ENCODE measurements at regions not wholly inside any gene's neighbourhood (a gene's known extent, or its start where the extent isn't known, plus 50 kb on each side); places are given as distances from the start of the nearest gene placed in this dataset.

DNA sequence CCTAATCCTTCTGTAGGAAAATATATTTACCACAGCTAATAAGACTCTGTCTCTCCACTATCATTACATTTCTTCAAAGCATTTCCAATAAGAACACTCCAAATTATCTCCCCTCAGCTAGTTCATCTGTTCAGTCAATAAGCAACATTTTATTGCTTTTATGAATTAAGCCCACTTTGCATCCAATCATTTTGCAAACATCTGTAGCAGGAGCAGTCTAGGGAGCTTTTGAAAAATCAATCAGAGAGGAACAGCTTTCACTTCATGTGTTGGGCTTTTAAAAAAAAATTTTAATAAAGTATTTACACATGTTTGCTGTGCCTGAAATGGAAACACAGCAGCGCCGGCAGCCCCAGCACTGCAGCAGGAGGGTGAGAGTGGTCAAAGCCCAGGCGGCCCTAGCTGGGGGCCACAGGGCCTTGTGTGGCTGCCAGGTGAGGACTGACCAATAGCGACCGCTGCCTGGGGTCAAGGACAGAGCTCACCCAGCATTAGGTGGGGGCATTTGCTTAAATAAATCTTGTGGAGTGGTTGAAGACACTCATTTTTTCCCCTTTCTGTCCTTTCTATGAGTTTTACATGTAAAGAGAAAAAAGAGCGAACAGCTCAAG, 250.7 kb downstream of the RNF144A start:
- TF ChIP-seq, protein P1, sequence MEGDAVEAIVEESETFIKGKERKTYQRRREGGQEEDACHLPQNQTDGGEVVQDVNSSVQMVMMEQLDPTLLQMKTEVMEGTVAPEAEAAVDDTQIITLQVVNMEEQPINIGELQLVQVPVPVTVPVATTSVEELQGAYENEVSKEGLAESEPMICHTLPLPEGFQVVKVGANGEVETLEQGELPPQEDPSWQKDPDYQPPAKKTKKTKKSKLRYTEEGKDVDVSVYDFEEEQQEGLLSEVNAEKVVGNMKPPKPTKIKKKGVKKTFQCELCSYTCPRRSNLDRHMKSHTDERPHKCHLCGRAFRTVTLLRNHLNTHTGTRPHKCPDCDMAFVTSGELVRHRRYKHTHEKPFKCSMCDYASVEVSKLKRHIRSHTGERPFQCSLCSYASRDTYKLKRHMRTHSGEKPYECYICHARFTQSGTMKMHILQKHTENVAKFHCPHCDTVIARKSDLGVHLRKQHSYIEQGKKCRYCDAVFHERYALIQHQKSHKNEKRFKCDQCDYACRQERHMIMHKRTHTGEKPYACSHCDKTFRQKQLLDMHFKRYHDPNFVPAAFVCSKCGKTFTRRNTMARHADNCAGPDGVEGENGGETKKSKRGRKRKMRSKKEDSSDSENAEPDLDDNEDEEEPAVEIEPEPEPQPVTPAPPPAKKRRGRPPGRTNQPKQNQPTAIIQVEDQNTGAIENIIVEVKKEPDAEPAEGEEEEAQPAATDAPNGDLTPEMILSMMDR (IDR thresholded peaks at IDR 0.05; ENCODE audit: poor library complexity, severe bottlenecking): no peak
- no peak for TF ChIP-seq RAD21 (conservative IDR thresholded peaks at IDR 0.05)
- TF ChIP-seq POLR2AphosphoS5 (IDR thresholded peaks at IDR 0.05): no peak
- no peak for TF ChIP-seq SMC3 (conservative IDR thresholded peaks at IDR 0.05; ENCODE audit: poor library complexity)
- TF ChIP-seq REST (IDR thresholded peaks at IDR 0.05; ENCODE audit: borderline replicate concordance): no peak
- TF ChIP-seq EZH2 (IDR thresholded peaks at IDR 0.05; ENCODE audit: borderline replicate concordance, insufficient read depth, low read length, poor library complexity, severe bottlenecking): no peak

All from neural cell (in vitro differentiated cells).